Panc1 (cell line): ENCODE measurements at regions not wholly inside any gene's neighbourhood (a gene's known extent, or its start where the extent isn't known, plus 50 kb on each side); places are given as distances from the start of the nearest gene placed in this dataset.

Source experiments
- ATAC-seq: fragments of 200-7000 bp; cut with Tn5 transposase; 2 replicates; pipeline ENCODE4 v1.9.1; 2020; ENCODE audit warnings: mild to moderate bottlenecking, moderate library complexity
- BruUV-seq: library from RNA; stranded (reverse); fragments of 400-500 nt; replicated peaks from 2 replicates; lab custom pipeline; 2021; lab: Mats Ljungman, UMichigan
- CTCF ChIA-PET: fragments of 300-600 bp; sonication (Branson Sonifier 250); formaldehyde crosslinking; loops from one replicate; lab custom pipeline; 2022; ENCODE audit warnings: antibody characterized with exemption; lab: Charles Lee
- POLR2A ChIA-PET: fragments of 300-600 bp; sonication (Branson Sonifier 250); formaldehyde crosslinking; loops from one replicate; lab custom pipeline; 2022; ENCODE audit warnings: antibody characterized with exemption; lab: Charles Lee
- DNase-seq: peaks from one replicate; pipeline ENCODE4 v3.0.0-alpha.2; 2010; ENCODE audit warnings: low read depth, low spot score
- H3K27ac ChIP-seq: 2 replicates; pipeline ENCODE4 v1.5.1; 2011; ENCODE audit warnings: mild to moderate bottlenecking, low read length, inconsistent platforms
- H3K27me3 ChIP-seq: fragments of 200-500 bp; sonication (Bioruptor generic); 2 replicates; pipeline ENCODE4 v1.6.0; 2014; ENCODE audit warnings: low read length, inconsistent platforms; ENCODE audit not compliant: control insufficient read depth, insufficient read depth
- H3K36me3 ChIP-seq: fragments of 200-500 bp; sonication (Bioruptor generic); 2 replicates; pipeline ENCODE4 v1.5.1; 2014; ENCODE audit warnings: inconsistent platforms, mild to moderate bottlenecking, low read length, moderate library complexity; ENCODE audit not compliant: control insufficient read depth, insufficient read depth
- H3K4me1 ChIP-seq: 2 replicates; pipeline ENCODE4 v1.5.1; 2011; ENCODE audit warnings: inconsistent platforms, mild to moderate bottlenecking, low read length, moderate library complexity; ENCODE audit not compliant: control insufficient read depth, insufficient read depth
- H3K4me3 ChIP-seq, 2 experiments: 2 replicates each; pipeline ENCODE4 v1.5.1; 2011 to 2012; ENCODE audit warnings: low read depth in 2 of 2, low read length in 2 of 2, mild to moderate bottlenecking in 2 of 2, inconsistent platforms in 1 of 2, moderate library complexity in 1 of 2
- H3K9me3 ChIP-seq: fragments of 200-500 bp; sonication (Bioruptor generic); 2 replicates; pipeline ENCODE4 v1.5.1; 2014; ENCODE audit warnings: low read depth, mild to moderate bottlenecking, inconsistent platforms, low read length, moderate library complexity; ENCODE audit not compliant: control insufficient read depth, insufficient read depth
- POLR2AphosphoS5 ChIP-seq: IDR thresholded peaks from 2 replicates; pipeline ENCODE4 v1.6.1; 2012; ENCODE audit warnings: mild to moderate bottlenecking, low read depth, low read length, moderate library complexity
- SIN3A ChIP-seq: IDR thresholded peaks from 2 replicates; pipeline ENCODE4 v1.6.1; 2012; ENCODE audit warnings: low read depth, mild to moderate bottlenecking, low read length, moderate library complexity, borderline replicate concordance; ENCODE audit not compliant: insufficient read depth
- TCF7L2 ChIP-seq: IDR thresholded peaks from 2 replicates; pipeline ENCODE4 v1.6.1; 2011; ENCODE audit warnings: mild to moderate bottlenecking, low read depth, low read length, inconsistent platforms
- in situ Hi-C: cut with HindIII; loops from 2 replicates; pipeline ENCODE4 v1.10.0; 2016; ENCODE audit warnings: low sequenced_read_pairs, low pct_unique_long_range_greater_than_20kb
- intact Hi-C: fragments of 100-400 bp; cut with micrococcal nuclease; formaldehyde crosslinking; loops from one replicate; pipeline ENCODE4 v1.10.0; 2022; ENCODE audit not compliant: unreplicated experiment
- TF ChIP-seq, protein P1 (sequence below), 2 experiments: IDR thresholded peaks; 2 replicates each; pipeline ENCODE4 v1.6.1; 2011 to 2012; ENCODE audit warnings: low read depth in 2 of 2, control low read depth in 1 of 2, low read length in 1 of 2, mild to moderate bottlenecking in 1 of 2, moderate library complexity in 1 of 2; ENCODE audit not compliant: insufficient read depth in 1 of 2
- TF ChIP-seq, protein P2 (sequence below): fragments of 450-650 bp; IDR thresholded peaks from 2 replicates; pipeline ENCODE4 v1.5.1; 2017; ENCODE audit warnings: mild to moderate bottlenecking

DNA sequence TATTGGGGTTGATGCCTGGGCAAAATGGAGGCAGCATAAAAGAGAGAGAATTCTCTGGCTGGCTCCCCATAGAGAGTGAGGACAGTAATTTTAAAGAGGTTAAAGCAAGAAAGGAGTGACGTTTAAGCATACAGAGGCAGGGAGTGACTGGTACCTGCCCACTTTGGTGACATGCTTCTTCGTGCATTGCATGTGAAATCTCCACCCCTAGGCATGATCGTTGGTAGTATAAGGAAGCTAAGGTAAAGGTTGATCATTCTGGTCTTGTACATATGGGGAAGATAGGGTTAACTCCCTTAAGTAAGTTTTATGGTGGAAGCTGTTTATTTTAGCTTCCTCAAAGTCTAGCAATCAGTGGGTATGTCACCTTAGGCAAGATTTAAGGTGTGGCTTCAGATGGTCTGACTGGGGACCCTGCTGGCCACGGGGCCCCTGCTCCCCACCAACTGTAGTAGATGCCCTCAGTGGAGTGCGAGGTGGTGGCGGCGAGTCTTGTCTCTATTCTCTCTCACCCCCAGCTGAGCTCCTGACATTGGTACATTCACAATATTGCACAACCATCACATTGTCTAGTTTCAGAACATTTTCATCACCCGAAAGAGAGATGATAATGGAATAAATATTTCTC lies 797.5 kb upstream of the SPRY2 start:
- Histone ChIP-seq H3K4me1 (no peaks in the 10 kb centered on the region), H3K27ac (no peak overlapping the region), H3K4me3 (no peak overlapping the region), H3K9me3 (no peaks in the 10 kb centered on the region), H3K36me3 (no peaks in the 10 kb centered on the region), H3K27me3 (no peaks in the 10 kb centered on the region)
- ChIA-PET CTCF (no interaction called here), POLR2A (no interaction called here)
- no peak for DNase-seq
- TF ChIP-seq, protein P1, sequence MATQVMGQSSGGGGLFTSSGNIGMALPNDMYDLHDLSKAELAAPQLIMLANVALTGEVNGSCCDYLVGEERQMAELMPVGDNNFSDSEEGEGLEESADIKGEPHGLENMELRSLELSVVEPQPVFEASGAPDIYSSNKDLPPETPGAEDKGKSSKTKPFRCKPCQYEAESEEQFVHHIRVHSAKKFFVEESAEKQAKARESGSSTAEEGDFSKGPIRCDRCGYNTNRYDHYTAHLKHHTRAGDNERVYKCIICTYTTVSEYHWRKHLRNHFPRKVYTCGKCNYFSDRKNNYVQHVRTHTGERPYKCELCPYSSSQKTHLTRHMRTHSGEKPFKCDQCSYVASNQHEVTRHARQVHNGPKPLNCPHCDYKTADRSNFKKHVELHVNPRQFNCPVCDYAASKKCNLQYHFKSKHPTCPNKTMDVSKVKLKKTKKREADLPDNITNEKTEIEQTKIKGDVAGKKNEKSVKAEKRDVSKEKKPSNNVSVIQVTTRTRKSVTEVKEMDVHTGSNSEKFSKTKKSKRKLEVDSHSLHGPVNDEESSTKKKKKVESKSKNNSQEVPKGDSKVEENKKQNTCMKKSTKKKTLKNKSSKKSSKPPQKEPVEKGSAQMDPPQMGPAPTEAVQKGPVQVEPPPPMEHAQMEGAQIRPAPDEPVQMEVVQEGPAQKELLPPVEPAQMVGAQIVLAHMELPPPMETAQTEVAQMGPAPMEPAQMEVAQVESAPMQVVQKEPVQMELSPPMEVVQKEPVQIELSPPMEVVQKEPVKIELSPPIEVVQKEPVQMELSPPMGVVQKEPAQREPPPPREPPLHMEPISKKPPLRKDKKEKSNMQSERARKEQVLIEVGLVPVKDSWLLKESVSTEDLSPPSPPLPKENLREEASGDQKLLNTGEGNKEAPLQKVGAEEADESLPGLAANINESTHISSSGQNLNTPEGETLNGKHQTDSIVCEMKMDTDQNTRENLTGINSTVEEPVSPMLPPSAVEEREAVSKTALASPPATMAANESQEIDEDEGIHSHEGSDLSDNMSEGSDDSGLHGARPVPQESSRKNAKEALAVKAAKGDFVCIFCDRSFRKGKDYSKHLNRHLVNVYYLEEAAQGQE (IDR thresholded peaks at IDR 0.05; ENCODE audit: insufficient read depth in 1 of 2, low read depth in 2 of 2, low read length in 1 of 2) = no peak
- TF ChIP-seq, protein P2, sequence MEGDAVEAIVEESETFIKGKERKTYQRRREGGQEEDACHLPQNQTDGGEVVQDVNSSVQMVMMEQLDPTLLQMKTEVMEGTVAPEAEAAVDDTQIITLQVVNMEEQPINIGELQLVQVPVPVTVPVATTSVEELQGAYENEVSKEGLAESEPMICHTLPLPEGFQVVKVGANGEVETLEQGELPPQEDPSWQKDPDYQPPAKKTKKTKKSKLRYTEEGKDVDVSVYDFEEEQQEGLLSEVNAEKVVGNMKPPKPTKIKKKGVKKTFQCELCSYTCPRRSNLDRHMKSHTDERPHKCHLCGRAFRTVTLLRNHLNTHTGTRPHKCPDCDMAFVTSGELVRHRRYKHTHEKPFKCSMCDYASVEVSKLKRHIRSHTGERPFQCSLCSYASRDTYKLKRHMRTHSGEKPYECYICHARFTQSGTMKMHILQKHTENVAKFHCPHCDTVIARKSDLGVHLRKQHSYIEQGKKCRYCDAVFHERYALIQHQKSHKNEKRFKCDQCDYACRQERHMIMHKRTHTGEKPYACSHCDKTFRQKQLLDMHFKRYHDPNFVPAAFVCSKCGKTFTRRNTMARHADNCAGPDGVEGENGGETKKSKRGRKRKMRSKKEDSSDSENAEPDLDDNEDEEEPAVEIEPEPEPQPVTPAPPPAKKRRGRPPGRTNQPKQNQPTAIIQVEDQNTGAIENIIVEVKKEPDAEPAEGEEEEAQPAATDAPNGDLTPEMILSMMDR = no peak
- TF ChIP-seq TCF7L2 (no peak), POLR2AphosphoS5 (no peak), SIN3A (no peak)
- BruUV-seq = no TSS peak
- in situ Hi-C loops (no loop called here), intact Hi-C loops (no loop called here)
- ATAC-seq = no peak

DNA sequence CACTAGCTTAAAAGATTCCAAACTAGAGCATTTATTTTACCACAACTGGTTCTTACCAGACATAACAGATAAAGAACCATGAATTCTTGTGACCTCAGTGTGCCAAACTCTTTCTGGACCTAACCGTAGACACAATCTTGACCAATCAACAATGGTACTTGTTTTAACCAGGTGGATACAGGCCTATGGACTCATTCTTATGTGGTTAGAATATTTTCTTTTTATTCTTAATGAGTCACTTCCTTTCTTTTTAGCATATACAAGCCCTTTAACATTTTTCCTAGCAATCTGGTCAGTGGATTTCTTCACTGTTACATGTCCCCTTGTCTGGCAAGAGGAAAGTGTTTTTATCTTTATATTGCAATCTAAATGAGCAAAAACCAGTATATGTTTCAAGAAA lies 792.1 kb upstream of the SPRY2 start:
- no peaks in the 10 kb centered on the region for H3K4me1 ChIP-seq
- DNase-seq (no peak), ATAC-seq (no peak)
- no peak overlapping the region for H3K4me3 ChIP-seq
- no peak for TF ChIP-seq POLR2AphosphoS5
- no peak for TF ChIP-seq SIN3A
- TF ChIP-seq, protein P2 = no peak
- TF ChIP-seq, protein P1 (IDR thresholded peaks at IDR 0.05; ENCODE audit: insufficient read depth in 1 of 2, low read depth in 2 of 2, low read length in 1 of 2) = no peak
- TF ChIP-seq TCF7L2 = no peak
- in situ Hi-C loops = no loop called here
- intact Hi-C loops = no loop called here
- no TSS peak for BruUV-seq
- H3K36me3 ChIP-seq = no peaks in the 10 kb centered on the region
- H3K27me3 ChIP-seq = no peaks in the 10 kb centered on the region
- no peak overlapping the region for H3K27ac ChIP-seq
- CTCF ChIA-PET = no interaction called here
- no peaks in the 10 kb centered on the region for H3K9me3 ChIP-seq
- POLR2A ChIA-PET = no interaction called here
